ENCODE measurements at regions not wholly inside any gene's neighbourhood (a gene's known extent, or its start where the extent isn't known, plus 50 kb on each side); places are given as distances from the start of the nearest gene placed in this dataset.

DNA sequence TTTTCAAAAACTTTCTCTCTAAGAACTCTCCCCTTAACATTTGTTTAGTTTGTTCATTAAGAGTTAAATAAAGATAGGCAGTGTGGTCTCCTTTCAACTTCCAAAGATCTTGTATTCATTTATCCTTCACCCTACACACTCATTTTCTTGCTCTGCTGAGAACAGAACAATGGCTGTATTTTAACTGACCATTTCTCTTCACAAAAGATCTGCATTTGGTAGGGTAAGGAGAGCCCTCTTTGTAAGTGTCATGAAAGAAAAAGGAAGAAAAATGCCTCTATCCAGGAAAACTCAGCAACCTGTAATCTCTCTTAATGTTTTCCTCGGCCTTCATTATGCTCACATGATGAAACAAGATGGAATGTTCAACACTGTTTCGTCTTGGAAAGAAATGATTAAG, 193.7 kb upstream of the TLE4 start:
- H3K4me3 ChIP-seq = no peak overlapping the region
- intact Hi-C loops (cut with DNase I) = no loop called here
- H3K9me3 ChIP-seq = peaks cover 0 to 12% of the 10 kb centered on the region in 2 donors
- no peak overlapping the region for H3K27ac ChIP-seq
- no peaks in the 10 kb centered on the region for H3K36me3 ChIP-seq
- ATAC-seq = no peak
- H3K27me3 ChIP-seq = no peaks in the 10 kb centered on the region
- no peaks in the 10 kb centered on the region for H3K4me1 ChIP-seq
- TF ChIP-seq, protein P1, sequence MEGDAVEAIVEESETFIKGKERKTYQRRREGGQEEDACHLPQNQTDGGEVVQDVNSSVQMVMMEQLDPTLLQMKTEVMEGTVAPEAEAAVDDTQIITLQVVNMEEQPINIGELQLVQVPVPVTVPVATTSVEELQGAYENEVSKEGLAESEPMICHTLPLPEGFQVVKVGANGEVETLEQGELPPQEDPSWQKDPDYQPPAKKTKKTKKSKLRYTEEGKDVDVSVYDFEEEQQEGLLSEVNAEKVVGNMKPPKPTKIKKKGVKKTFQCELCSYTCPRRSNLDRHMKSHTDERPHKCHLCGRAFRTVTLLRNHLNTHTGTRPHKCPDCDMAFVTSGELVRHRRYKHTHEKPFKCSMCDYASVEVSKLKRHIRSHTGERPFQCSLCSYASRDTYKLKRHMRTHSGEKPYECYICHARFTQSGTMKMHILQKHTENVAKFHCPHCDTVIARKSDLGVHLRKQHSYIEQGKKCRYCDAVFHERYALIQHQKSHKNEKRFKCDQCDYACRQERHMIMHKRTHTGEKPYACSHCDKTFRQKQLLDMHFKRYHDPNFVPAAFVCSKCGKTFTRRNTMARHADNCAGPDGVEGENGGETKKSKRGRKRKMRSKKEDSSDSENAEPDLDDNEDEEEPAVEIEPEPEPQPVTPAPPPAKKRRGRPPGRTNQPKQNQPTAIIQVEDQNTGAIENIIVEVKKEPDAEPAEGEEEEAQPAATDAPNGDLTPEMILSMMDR (IDR thresholded peaks at IDR 0.05) = no peak
- DNase-seq = no peak

GRCh38 chr9:79382044-79382443, 189.7 kb upstream of the TLE4 start:
- Histone ChIP-seq H3K27me3 (no peaks in the 10 kb centered on the region), H3K27ac (no peak overlapping the region), H3K9me3 (peaks cover 0 to 12% of the 10 kb centered on the region in 2 donors), H3K4me1 (no peaks in the 10 kb centered on the region), H3K36me3 (no peaks in the 10 kb centered on the region), H3K4me3 (no peak overlapping the region)
- DNase-seq (no peak), ATAC-seq (no peak)
- intact Hi-C loops (cut with DNase I) = no loop called here
- TF ChIP-seq, protein P1 (IDR thresholded peaks at IDR 0.05) = no peak

- TF ChIP-seq, protein P1 (IDR thresholded peaks at IDR 0.05) = no peak
- no peaks in the 10 kb centered on the region for H3K4me1 ChIP-seq
- H3K27me3 ChIP-seq = no peaks in the 10 kb centered on the region
- H3K36me3 ChIP-seq = no peaks in the 10 kb centered on the region
- DNase-seq = no peak
- no peak overlapping the region for H3K27ac ChIP-seq
- peaks cover 0 to 12% of the 10 kb centered on the region in 2 donors for H3K9me3 ChIP-seq
- ATAC-seq = peak; percentile 60
- no peak overlapping the region for H3K4me3 ChIP-seq
- intact Hi-C loops (cut with DNase I) = no loop called here
Observed at GRCh38 chr9:79382458-79382857, 189.3 kb upstream of the TLE4 start.

- H3K4me3 ChIP-seq = no peak overlapping the region
- DNase-seq (no peak), ATAC-seq (no peak)
- intact Hi-C loops (cut with DNase I) = no loop called here
- no peaks in the 10 kb centered on the region for H3K36me3 ChIP-seq
- H3K4me1 ChIP-seq = no peaks in the 10 kb centered on the region
- no peaks in the 10 kb centered on the region for H3K27me3 ChIP-seq
- no peak overlapping the region for H3K27ac ChIP-seq
- TF ChIP-seq, protein P1 (IDR thresholded peaks at IDR 0.05) = no peak
- peaks cover 0 to 12% of the 10 kb centered on the region in 2 donors for H3K9me3 ChIP-seq
Observed at GRCh38 chr9:79383096-79383495, 188.7 kb upstream of the TLE4 start.

DNA sequence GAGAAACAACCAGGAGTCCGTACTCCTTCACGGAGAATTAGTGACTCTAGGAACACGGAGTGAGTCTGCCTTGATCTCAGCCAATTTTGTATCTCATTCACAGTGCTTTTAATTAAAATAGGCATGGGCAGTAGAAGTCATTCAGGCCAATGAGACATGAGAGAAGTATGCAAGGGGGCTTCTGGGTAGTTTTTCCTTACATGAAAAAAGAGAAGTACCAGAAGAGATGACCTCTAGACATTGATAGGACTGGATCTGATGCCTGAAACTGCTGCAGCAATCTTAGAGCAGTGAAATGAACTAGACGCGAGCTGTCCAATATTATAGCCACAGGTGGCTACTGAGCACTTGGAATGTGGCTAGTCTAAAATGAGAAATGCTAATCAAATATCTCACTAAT, 187.7 kb upstream of the TLE4 start:
- H3K4me1 ChIP-seq = no peaks in the 10 kb centered on the region
- peaks cover 0 to 10% of the 10 kb centered on the region in 2 donors for H3K9me3 ChIP-seq
- ATAC-seq = no peak
- no peak overlapping the region for H3K4me3 ChIP-seq
- DNase-seq = no peak
- no peak overlapping the region for H3K27ac ChIP-seq
- TF ChIP-seq, protein P1 (IDR thresholded peaks at IDR 0.05) = no peak
- H3K27me3 ChIP-seq = no peaks in the 10 kb centered on the region
- intact Hi-C loops (cut with DNase I) = no loop called here
- no peaks in the 10 kb centered on the region for H3K36me3 ChIP-seq

Measured in left lung (tissue), 4 donors.